ENCODE measurements at regions not wholly inside any gene's neighbourhood (a gene's known extent, or its start where the extent isn't known, plus 50 kb on each side); places are given as distances from the start of the nearest gene placed in this dataset.

DNA sequence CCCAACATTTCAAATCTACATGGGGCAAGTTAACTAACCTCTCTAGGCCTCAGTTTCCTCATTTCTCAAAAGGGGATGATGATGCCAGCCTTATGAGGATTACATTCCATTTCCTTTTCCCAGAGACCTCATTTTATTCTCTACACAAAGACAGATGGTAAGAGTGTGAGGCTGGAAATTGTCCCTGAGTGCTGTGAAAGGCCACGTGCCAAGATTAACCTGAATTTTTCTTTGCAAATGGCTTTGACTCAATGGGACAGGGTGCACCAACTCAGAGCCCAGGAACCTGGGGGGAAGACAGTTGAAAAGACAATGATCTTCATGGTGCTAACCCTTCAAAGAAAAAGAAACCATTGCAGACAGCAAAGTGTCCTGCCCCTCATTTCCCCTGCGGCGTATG, 332.8 kb downstream of the TMEM114 start:
- no peak for DNase-seq

- no peak for DNase-seq
Measured at GRCh38 chr16:8254405-8254804, 335.9 kb downstream of the TMEM114 start.

- DNase-seq = no peak
Measured at GRCh38 chr16:8253718-8254117, 336.6 kb downstream of the TMEM114 start.

DNA sequence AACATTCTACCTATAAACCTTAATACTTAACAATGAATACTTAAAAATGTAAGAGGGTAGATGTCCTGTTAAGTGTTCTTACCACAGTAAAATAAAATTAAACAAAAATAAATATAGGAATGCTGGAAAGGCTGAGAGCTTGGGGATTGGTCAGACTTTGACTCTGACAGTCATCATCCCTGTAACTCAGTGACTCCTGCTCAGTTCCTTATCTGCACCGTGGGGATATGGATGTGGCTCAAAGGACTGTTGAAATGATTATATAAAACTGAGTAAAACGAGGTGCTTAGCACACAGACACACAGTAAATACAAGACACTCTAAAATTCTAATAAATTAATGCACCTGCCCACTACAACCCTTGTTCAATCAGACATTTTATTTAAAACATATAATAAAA, 338.6 kb downstream of the TMEM114 start:
- DNase-seq = no peak

- no peak for DNase-seq
Measured at GRCh38 chr16:8251298-8251697, 339.0 kb downstream of the TMEM114 start.

GRCh38 chr16:8247993-8248392, 342.3 kb downstream of the TMEM114 start:
- no peak for DNase-seq

- no peak for DNase-seq
Measured at GRCh38 chr16:8243981-8244380, 346.3 kb downstream of the TMEM114 start.

- DNase-seq = no peak
Measured at GRCh38 chr16:8241408-8241807, 348.9 kb downstream of the TMEM114 start.

GRCh38 chr16:8239443-8239842, 350.9 kb downstream of the TMEM114 start:
- no peak for DNase-seq

DNA sequence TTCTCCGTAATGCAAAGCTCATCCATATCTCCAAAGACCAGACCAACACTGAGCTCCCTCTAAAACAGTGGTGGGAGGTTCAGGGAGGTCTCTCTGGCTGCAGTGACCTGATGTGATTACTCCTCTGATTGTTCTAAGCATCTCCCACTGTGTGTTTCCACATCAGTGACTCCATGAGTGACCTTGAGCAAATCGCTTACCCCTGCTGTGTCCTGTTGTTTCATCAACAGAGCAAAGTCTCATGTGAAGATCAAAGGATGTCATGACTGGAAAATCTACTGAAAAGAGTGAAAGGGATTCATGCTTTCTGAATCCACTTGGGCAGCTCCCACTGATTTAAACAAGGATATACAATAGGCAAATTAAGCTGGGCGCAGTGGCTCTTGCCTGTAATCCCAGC, 352.9 kb downstream of the TMEM114 start:
- no peak for DNase-seq

- DNase-seq = no peak
Measured at GRCh38 chr16:8236816-8237215, 353.5 kb downstream of the TMEM114 start.

GRCh38 chr16:8230497-8230896, 359.8 kb downstream of the TMEM114 start:
- DNase-seq = no peak

GRCh38 chr16:8229011-8229520, 361.2 kb downstream of the TMEM114 start:
- no peak for DNase-seq

DNA sequence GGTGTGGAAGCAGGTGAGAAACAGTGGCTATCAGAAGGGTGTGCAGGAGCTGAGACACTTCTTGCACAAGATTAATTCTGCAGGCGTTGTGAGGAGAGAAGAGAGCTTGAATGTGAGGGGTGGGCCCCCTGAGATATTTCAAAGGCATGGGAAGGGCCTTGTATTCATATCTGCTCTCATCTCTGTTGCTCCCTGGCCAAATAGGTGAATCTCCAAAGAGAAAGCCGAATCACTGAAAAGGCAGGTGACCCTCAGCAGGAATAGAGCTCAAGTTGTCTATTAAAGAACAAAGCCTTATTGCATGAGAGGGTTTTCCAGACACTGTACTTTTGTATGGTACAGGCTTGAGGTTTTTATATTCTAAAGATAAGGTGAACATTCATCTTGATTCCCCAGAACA, 373.1 kb downstream of the TMEM114 start:
- DNase-seq = no peak

GRCh38 chr16:8204769-8205168, 385.5 kb downstream of the TMEM114 start:
- DNase-seq = no peak

DNA sequence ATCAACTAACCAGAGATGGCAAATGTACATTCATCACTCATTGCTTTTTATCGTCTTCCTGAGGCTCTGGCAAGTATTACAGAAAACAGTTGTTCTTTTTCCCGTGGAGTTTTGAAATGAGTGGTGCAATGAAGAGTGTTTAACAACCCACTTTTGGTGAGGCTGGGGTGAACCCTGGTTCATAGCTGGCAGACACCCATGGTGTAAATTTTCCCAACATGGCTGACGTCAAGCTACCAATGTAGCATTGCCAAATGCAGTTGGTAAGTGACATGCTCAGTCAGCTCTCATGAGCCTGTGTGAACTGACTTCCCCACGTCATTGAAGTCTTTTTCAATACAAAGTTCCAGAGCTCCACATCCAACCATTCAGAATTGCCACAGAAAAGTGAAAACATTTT, 386.2 kb downstream of the TMEM114 start:
- no peak for DNase-seq

GRCh38 chr16:8203101-8203500, 387.2 kb downstream of the TMEM114 start:
- DNase-seq = no peak

GRCh38 chr16:8200839-8201238, 389.5 kb downstream of the TMEM114 start:
- no peak for DNase-seq

DNA sequence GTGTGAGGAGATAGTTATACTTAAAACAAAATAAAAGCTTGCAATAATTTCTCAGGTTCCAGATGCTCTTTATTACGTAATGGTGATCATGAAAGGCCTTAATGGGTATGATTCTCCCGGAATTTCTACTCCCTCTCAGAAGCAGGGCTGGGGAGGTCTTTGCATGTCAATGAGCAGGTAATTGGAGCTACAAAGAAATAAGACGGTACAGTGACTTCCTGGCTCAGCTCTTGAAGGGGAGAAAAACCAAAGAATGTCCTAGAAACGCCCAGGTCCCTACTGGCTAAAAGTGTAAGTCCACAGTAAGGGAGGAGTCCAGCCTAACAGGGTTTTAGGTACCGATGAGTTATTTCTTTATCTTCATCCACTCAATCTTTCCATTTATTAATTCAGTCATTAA, 390.9 kb downstream of the TMEM114 start:
- DNase-seq = no peak

GRCh38 chr16:8194794-8195193, 395.5 kb downstream of the TMEM114 start:
- no peak for DNase-seq

DNA sequence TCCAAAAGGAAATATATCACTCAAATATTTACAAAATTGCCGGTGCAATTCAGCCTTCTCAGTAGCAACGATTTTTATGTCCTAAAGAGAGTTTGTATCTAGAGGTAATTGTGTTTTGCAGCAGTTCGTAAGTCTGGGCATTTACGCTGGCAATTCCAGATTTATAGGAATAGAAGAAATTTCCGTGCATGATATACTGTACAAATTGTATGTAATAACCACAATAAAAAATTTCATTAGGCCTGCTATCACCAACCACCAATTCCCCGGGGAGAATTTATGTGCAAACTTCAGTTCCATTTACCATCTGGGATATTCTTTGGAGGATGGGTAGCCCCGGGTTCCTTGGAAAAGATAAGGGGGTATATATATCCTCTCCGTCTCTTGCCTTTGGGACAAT, 401.5 kb downstream of the TMEM114 start:
- DNase-seq = no peak

GRCh38 chr16:8187782-8188372, 402.4 kb downstream of the TMEM114 start:
- no peak for DNase-seq

GRCh38 chr16:8184854-8185253, 405.5 kb downstream of the TMEM114 start:
- no peak for DNase-seq

DNA sequence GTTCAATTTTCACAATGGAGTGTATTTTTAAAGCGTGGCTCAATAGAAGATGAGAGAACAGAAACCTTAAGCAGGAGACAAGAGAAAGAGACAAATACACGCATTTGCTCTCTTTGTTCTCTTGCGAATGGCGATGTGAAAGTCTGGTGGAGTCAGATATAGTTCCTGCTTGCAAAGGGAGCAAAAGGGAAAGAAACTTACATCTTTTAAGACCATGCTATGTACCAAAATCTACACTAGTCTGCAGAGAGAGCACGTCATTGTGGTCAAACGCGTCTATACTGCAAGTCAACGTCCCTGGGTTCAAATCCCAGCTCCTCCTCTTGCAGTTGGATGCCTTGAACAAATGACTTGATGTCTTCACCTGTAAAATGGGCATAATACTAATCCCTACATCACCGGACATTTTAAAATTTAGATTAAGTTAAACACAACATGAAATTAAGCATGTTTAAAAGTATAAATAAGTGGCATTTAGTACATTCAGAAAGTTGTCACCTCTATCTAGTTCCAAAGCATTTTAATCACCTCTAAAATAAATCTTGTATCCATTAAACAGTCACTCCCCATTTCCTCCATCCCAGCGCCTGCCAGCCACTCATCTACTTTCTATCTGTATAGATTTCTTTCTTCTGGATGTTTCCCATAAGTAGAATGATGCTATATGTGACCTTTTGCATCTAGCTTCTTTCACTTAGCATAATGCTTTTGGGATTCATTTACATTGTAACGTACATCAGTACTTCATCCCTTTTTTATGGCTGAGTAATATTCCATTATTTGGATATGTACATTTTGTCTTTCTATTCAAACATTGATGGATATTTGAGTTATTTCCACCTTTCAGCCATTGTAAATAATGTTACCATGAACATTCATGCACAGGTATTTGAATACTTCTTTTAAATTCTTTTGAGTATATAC, 406.9 kb downstream of the TMEM114 start:
- no peak for DNase-seq

Measured in activated CD8-positive, alpha-beta memory T cell treated with anti-CD3 and anti-CD28 coated beads, Interleukin-2, amount 50 U/mL, for 48 hours (primary cell).